ENCODE measurements at regions not wholly inside any gene's neighbourhood (a gene's known extent, or its start where the extent isn't known, plus 50 kb on each side); places are given as distances from the start of the nearest gene placed in this dataset.

- H3K36me3 ChIP-seq (ENCODE audit: control insufficient read depth, insufficient read depth, low read length): no peaks in the 10 kb centered on the region
- no peak for TF ChIP-seq CTCF (IDR thresholded peaks at IDR 0.05; ENCODE audit: insufficient read depth, low read length, poor library complexity, severe bottlenecking)
- no peaks in the 10 kb centered on the region for H3K27me3 ChIP-seq (replicated peaks; ENCODE audit: control insufficient read depth, insufficient read depth, low read length)
- no peak for DNase-seq (ENCODE audit: extremely low read depth, insufficient read length)
- no peak overlapping the region for H3K4me3 ChIP-seq (replicated peaks; ENCODE audit: low read depth, low read length)
These were observed 113.0 kb upstream of the CIBAR2 start for GRCh38 chr16:85225257-85225656.

- TF ChIP-seq CTCF (IDR thresholded peaks at IDR 0.05; ENCODE audit: insufficient read depth, low read length, poor library complexity, severe bottlenecking): no peak
- no peak overlapping the region for H3K4me3 ChIP-seq (replicated peaks; ENCODE audit: low read depth, low read length)
- no peaks in the 10 kb centered on the region for H3K27me3 ChIP-seq (replicated peaks; ENCODE audit: control insufficient read depth, insufficient read depth, low read length)
- H3K36me3 ChIP-seq (ENCODE audit: control insufficient read depth, insufficient read depth, low read length): no peaks in the 10 kb centered on the region
- no peak for DNase-seq (ENCODE audit: extremely low read depth, insufficient read length)
These were observed 113.4 kb upstream of the CIBAR2 start for GRCh38 chr16:85225721-85226120.

GRCh38 chr16:85227084-85227945, 115.0 kb upstream of the CIBAR2 start:
- H3K4me3 ChIP-seq (replicated peaks; ENCODE audit: low read depth, low read length): peak overlapping the region; percentile 53
- peak; percentile 88 for DNase-seq (ENCODE audit: extremely low read depth, insufficient read length)
- no peak for TF ChIP-seq CTCF (IDR thresholded peaks at IDR 0.05; ENCODE audit: insufficient read depth, low read length, poor library complexity, severe bottlenecking)
- H3K36me3 ChIP-seq (ENCODE audit: control insufficient read depth, insufficient read depth, low read length): no peaks in the 10 kb centered on the region
- no peaks in the 10 kb centered on the region for H3K27me3 ChIP-seq (replicated peaks; ENCODE audit: control insufficient read depth, insufficient read depth, low read length)

DNA sequence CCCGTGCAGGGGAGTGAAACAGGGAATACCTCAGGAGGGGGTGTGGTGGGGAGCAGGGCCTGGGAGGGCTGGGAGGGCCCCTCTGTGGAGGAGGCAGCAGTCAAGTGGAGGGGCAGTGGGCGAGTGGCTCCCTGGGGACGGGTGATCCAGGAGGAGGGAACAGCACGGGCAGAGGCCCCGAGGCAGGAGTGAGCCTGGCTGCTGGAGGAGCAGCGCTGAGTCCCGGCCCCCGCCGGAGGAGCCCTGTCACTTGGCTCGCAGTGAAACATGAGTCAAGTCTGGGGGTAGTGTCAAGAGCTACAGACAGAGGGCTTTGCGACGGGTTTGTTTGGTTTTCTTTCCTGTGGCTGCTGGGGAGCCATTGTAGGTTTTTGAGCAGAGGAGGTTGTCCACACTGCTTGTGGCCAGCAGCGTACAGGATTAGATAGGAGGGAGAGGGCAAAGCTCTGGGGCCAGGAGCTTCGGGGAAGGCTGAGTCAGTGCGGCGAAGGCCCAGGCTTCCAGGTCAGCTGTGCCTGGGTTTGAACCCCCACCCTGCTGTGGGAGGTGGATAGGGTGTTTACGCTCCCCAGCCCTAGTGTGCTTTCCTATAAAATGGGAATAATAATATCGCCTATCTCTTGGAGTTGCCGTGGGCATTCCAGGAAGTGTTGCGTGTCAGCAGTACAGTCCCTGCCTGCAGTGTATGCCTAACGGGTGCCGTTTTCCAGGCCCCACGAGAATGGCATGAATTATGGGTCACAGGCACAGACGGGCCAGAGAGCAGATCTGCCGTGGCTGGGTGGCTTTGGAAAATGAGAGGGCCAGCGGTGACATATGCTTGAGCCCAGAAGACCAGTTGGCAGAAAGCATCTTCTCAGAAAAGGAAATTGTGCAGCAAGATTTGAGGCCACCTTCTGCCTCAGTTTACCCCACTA, 115.9 kb upstream of the CIBAR2 start:
- no peaks in the 10 kb centered on the region for H3K27me3 ChIP-seq (replicated peaks; ENCODE audit: control insufficient read depth, insufficient read depth, low read length)
- H3K36me3 ChIP-seq (ENCODE audit: control insufficient read depth, insufficient read depth, low read length): no peaks in the 10 kb centered on the region; the same call in 1 of the 2 replicates
- no peak for DNase-seq (ENCODE audit: extremely low read depth, insufficient read length)
- H3K4me3 ChIP-seq (replicated peaks; ENCODE audit: low read depth, low read length): peak overlapping the region; percentile 53
- TF ChIP-seq CTCF (IDR thresholded peaks at IDR 0.05; ENCODE audit: insufficient read depth, low read length, poor library complexity, severe bottlenecking): no peak

DNA sequence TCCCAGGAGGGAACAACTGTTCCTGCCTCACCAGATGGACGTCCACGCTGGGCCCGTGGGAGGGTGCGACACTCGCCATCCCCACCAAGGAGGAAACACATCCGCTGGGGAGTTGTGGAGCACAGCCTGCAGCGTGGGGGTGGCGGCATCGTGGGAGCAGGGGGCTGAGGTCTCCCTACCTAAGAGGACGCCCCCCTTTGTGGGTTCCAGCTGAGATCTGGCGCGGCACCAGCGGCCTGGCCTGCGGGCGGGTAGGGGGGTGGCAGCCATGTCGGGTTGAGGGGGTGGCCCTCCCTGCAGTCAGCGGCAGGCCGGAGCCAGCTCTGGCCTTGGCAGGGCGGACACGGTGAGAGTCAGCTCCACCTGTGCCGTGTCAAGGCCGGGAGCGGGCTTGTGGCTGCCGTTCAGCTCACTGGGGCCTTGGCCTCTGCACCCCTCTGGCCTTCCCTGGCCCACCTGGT, 116.7 kb upstream of the CIBAR2 start:
- Histone ChIP-seq H3K36me3 (ENCODE audit: control insufficient read depth, insufficient read depth, low read length) (no peaks in the 10 kb centered on the region; the same call in 1 of the 2 replicates), H3K4me3 (replicated peaks; ENCODE audit: low read depth, low read length) (no peak overlapping the region), H3K27me3 (replicated peaks; ENCODE audit: control insufficient read depth, insufficient read depth, low read length) (no peaks in the 10 kb centered on the region)
- no peak for TF ChIP-seq CTCF (IDR thresholded peaks at IDR 0.05; ENCODE audit: insufficient read depth, low read length, poor library complexity, severe bottlenecking)
- no peak for DNase-seq (ENCODE audit: extremely low read depth, insufficient read length)
